ENCODE measurements at regions not wholly inside any gene's neighbourhood (a gene's known extent, or its start where the extent isn't known, plus 50 kb on each side); places are given as distances from the start of the nearest gene placed in this dataset.

DNA sequence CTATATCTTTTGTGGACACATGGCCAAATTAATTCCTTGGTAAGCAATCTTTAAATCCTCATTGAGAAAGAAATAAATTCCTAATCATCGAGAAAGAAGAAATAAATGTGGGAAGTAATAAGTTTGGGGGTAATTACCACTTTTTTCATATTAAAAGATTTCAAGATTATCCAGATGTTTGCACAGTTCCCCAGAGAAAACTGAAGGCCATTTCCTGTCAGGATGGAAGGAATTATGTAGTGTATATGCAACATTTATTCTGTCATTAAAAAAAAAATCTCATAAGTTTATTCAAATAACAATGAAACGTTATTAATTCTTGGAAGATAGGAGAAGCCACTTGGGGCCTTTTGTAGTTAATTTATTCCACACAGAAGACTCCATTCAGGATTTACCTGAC is 385.6 kb upstream of the NR3C2 start:
- H3K4me3 ChIP-seq, result no peak overlapping the region
- 53 to 73% (median 69%) methylated on average over 2 of the region's 2 CpGs for WGBS, 4 donors
- no peaks in the 10 kb centered on the region for H3K36me3 ChIP-seq (replicated peaks in 1 of 2)
- H3K4me1 ChIP-seq (replicated peaks in 1 of 2), result no peaks in the 10 kb centered on the region
- DNase-seq, result no peak
- H3K9me3 ChIP-seq (replicated peaks in 1 of 3), result no peaks in the 10 kb centered on the region
- TF ChIP-seq POLR2A (IDR thresholded peaks at IDR 0.05), result no peak
- TF ChIP-seq CTCF (IDR thresholded peaks at IDR 0.05), result no peak
- no peak overlapping the region for H3K27ac ChIP-seq
- H3K27me3 ChIP-seq, result no peaks in the 10 kb centered on the region
- intact Hi-C loops (cut with DNase I), result no loop called here

DNA sequence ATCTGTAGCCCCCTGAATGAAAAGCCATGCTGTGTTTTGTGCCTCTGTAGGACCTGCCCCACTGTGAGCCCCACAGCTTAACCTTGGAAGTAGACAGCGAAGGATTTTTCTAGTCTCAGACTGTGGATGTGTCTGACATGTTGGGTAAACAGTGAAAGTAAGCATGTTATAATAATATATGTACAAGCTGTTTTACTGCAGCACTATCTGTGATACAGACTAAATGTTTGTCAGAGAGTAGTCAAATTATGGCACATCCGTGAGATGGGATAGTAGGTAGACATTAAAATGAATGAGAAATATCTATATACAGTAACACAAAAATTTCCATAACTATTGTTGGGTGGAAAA is 381.2 kb upstream of the NR3C2 start:
- Histone ChIP-seq H3K27me3 (no peaks in the 10 kb centered on the region), H3K36me3 (replicated peaks in 1 of 2) (no peaks in the 10 kb centered on the region), H3K9me3 (replicated peaks in 1 of 3) (no peaks in the 10 kb centered on the region), H3K4me3 (no peak overlapping the region), H3K27ac (no peak overlapping the region), H3K4me1 (replicated peaks in 1 of 2) (no peaks in the 10 kb centered on the region)
- intact Hi-C loops (cut with DNase I), result no loop called here
- DNase-seq, result no peak
- 70 to 78% (median 73%) methylated on average over 2 of the region's 2 CpGs for WGBS, 4 donors
- TF ChIP-seq CTCF (IDR thresholded peaks at IDR 0.05) (no peak), POLR2A (IDR thresholded peaks at IDR 0.05) (no peak)

GRCh38 chr4:148822572-148823418 is 380.6 kb upstream of the NR3C2 start:
- H3K27me3 ChIP-seq, result no peaks in the 10 kb centered on the region

GRCh38 chr4:148814030-148814429 is 371.8 kb upstream of the NR3C2 start:
- intact Hi-C loops (cut with DNase I), result no loop called here
- no peak overlapping the region for H3K27ac ChIP-seq
- no peaks in the 10 kb centered on the region for H3K9me3 ChIP-seq (replicated peaks in 1 of 3)
- WGBS, 4 donors, result 65 to 94% (median 86%) methylated on average over 1 of the region's 1 CpG
- H3K4me1 ChIP-seq (replicated peaks in 1 of 2), result no peaks in the 10 kb centered on the region
- H3K4me3 ChIP-seq, result no peak overlapping the region
- DNase-seq, result no peak
- TF ChIP-seq CTCF (IDR thresholded peaks at IDR 0.05) (no peak), POLR2A (IDR thresholded peaks at IDR 0.05) (no peak)
- no peaks in the 10 kb centered on the region for H3K36me3 ChIP-seq (replicated peaks in 1 of 2)
- no peaks in the 10 kb centered on the region for H3K27me3 ChIP-seq

More at GRCh38 chr4:148822572-148823418, 380.6 kb upstream of the NR3C2 start:
- intact Hi-C loops (cut with DNase I), result no loop called here
- peak in 1 of 7 donors; percentile 16 for DNase-seq
- TF ChIP-seq CTCF (IDR thresholded peaks at IDR 0.05) (no peak), POLR2A (IDR thresholded peaks at IDR 0.05) (no peak)
- WGBS, 4 donors, result 46 to 62% (median 53%) methylated on average over 5 of the region's 5 CpGs
- H3K4me3 ChIP-seq, result no peak overlapping the region
- no peaks in the 10 kb centered on the region for H3K4me1 ChIP-seq (replicated peaks in 1 of 2)
- no peaks in the 10 kb centered on the region for H3K36me3 ChIP-seq (replicated peaks in 1 of 2)
- H3K27ac ChIP-seq, result no peak overlapping the region
- no peaks in the 10 kb centered on the region for H3K9me3 ChIP-seq (replicated peaks in 1 of 3)
